ENCODE measurements at regions not wholly inside any gene's neighbourhood (a gene's known extent, or its start where the extent isn't known, plus 50 kb on each side); places are given as distances from the start of the nearest gene placed in this dataset.

- TF ChIP-seq, protein P1, sequence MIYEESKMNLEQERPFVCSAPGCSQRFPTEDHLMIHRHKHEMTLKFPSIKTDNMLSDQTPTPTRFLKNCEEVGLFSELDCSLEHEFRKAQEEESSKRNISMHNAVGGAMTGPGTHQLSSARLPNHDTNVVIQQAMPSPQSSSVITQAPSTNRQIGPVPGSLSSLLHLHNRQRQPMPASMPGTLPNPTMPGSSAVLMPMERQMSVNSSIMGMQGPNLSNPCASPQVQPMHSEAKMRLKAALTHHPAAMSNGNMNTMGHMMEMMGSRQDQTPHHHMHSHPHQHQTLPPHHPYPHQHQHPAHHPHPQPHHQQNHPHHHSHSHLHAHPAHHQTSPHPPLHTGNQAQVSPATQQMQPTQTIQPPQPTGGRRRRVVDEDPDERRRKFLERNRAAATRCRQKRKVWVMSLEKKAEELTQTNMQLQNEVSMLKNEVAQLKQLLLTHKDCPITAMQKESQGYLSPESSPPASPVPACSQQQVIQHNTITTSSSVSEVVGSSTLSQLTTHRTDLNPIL (CRISPR knock-in tag; IDR thresholded peaks at IDR 0.05; ENCODE audit: low read depth), result no peak
- TF ChIP-seq PPARA (CRISPR knock-in tag; IDR thresholded peaks at IDR 0.05; ENCODE audit: borderline replicate concordance), result no peak
- no peak for TF ChIP-seq ZNF8 (CRISPR knock-in tag; IDR thresholded peaks at IDR 0.05)
- no peak for TF ChIP-seq TOX (CRISPR knock-in tag; IDR thresholded peaks at IDR 0.05; ENCODE audit: borderline replicate concordance)
- no peak for TF ChIP-seq ZFP30 (CRISPR knock-in tag; IDR thresholded peaks at IDR 0.05)
- TF ChIP-seq, protein P2, sequence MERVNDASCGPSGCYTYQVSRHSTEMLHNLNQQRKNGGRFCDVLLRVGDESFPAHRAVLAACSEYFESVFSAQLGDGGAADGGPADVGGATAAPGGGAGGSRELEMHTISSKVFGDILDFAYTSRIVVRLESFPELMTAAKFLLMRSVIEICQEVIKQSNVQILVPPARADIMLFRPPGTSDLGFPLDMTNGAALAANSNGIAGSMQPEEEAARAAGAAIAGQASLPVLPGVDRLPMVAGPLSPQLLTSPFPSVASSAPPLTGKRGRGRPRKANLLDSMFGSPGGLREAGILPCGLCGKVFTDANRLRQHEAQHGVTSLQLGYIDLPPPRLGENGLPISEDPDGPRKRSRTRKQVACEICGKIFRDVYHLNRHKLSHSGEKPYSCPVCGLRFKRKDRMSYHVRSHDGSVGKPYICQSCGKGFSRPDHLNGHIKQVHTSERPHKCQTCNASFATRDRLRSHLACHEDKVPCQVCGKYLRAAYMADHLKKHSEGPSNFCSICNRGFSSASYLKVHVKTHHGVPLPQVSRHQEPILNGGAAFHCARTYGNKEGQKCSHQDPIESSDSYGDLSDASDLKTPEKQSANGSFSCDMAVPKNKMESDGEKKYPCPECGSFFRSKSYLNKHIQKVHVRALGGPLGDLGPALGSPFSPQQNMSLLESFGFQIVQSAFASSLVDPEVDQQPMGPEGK (CRISPR knock-in tag; IDR thresholded peaks at IDR 0.05; ENCODE audit: borderline replicate concordance), result no peak
- no peak for TF ChIP-seq CSDC2 (CRISPR knock-in tag; IDR thresholded peaks at IDR 0.05)
- TF ChIP-seq, protein P3, sequence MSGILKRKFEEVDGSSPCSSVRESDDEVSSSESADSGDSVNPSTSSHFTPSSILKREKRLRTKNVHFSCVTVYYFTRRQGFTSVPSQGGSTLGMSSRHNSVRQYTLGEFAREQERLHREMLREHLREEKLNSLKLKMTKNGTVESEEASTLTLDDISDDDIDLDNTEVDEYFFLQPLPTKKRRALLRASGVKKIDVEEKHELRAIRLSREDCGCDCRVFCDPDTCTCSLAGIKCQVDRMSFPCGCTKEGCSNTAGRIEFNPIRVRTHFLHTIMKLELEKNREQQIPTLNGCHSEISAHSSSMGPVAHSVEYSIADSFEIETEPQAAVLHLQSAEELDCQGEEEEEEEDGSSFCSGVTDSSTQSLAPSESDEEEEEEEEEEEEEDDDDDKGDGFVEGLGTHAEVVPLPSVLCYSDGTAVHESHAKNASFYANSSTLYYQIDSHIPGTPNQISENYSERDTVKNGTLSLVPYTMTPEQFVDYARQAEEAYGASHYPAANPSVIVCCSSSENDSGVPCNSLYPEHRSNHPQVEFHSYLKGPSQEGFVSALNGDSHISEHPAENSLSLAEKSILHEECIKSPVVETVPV (CRISPR knock-in tag; IDR thresholded peaks at IDR 0.05), result no peak
- TF ChIP-seq ESRRG (CRISPR knock-in tag; IDR thresholded peaks at IDR 0.05), result no peak
- no peak for TF ChIP-seq POU6F1 (CRISPR knock-in tag; IDR thresholded peaks at IDR 0.05; ENCODE audit: borderline replicate concordance, low read depth)
- no peak for TF ChIP-seq ZNF565 (CRISPR knock-in tag; conservative IDR thresholded peaks at IDR 0.05; ENCODE audit: low read depth)
- TF ChIP-seq SNAI2 (CRISPR knock-in tag; IDR thresholded peaks at IDR 0.05), result no peak
- no peak for TF ChIP-seq GLIS3 (CRISPR knock-in tag; IDR thresholded peaks at IDR 0.05)
Observed at GRCh38 chr5:9958914-9959313, 290.8 kb downstream of the ATPSCKMT start.

Data from SK-N-SH treated with all-trans-retinoic acid at 6 μM for 48 hours (cell line).